ENCODE measurements at regions not wholly inside any gene's neighbourhood (a gene's known extent, or its start where the extent isn't known, plus 50 kb on each side); places are given as distances from the start of the nearest gene placed in this dataset.

- CTCF ChIA-PET = no interaction called here
- TF ChIP-seq, protein P1, sequence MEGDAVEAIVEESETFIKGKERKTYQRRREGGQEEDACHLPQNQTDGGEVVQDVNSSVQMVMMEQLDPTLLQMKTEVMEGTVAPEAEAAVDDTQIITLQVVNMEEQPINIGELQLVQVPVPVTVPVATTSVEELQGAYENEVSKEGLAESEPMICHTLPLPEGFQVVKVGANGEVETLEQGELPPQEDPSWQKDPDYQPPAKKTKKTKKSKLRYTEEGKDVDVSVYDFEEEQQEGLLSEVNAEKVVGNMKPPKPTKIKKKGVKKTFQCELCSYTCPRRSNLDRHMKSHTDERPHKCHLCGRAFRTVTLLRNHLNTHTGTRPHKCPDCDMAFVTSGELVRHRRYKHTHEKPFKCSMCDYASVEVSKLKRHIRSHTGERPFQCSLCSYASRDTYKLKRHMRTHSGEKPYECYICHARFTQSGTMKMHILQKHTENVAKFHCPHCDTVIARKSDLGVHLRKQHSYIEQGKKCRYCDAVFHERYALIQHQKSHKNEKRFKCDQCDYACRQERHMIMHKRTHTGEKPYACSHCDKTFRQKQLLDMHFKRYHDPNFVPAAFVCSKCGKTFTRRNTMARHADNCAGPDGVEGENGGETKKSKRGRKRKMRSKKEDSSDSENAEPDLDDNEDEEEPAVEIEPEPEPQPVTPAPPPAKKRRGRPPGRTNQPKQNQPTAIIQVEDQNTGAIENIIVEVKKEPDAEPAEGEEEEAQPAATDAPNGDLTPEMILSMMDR (IDR thresholded peaks at IDR 0.05; ENCODE audit: insufficient read depth, low read length, missing control alignments) = no peak
- POLR2A ChIA-PET = no interaction called here
- no peak overlapping the region for H3K4me3 ChIP-seq (ENCODE audit: low read depth, low read length)
- no peak for DNase-seq (ENCODE audit: low read depth, low spot score)
Observed at GRCh38 chr3:76661527-76662250, 378.2 kb upstream of the ROBO2 start.

DNA sequence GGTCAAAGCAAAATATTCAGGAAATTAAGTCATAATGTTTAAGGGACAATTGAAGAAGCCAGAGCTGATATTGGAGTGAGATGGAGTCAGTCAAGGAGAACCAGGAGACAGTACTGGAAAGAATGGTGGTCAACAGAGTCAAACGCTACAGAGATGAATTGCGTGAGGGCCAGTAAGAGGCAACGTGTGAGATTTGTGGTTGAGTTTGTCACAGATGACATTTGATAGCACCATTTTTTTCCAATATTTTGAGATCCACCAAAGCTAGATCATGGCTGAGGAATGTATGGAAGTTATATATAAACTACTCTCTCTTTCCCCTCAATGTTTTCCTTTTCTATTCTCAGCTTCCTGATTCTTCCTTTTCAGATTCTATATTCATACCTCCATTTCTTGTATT is 375.1 kb upstream of the ROBO2 start:
- ChIA-PET CTCF (no interaction called here), POLR2A (no interaction called here)
- no peak overlapping the region for H3K4me3 ChIP-seq (ENCODE audit: low read depth, low read length)
- no peak for DNase-seq (ENCODE audit: low read depth, low spot score)
- TF ChIP-seq, protein P1 (IDR thresholded peaks at IDR 0.05; ENCODE audit: insufficient read depth, low read length, missing control alignments) = no peak

DNA sequence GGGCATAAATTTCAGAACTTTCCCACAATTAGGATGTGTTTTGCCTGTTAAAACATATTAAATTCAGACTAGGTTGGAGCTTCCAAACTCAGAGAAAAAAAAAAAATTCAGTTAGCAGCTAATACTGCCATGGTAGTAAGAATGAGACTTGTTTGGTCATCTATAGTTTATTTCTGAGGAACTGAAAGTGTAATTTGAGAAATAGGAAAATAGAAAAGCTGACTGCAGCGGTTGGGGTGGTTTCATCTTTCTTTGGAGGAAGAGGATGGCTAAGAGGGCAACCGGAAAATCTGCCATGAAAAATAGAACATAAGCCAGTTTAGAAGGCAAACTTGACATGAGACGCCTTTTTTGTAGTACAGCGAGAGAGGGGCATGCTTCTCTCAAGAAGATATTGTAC is 371.2 kb upstream of the ROBO2 start:
- POLR2A ChIA-PET = no interaction called here
- no peak overlapping the region for H3K4me3 ChIP-seq (ENCODE audit: low read depth, low read length)
- TF ChIP-seq, protein P1 (IDR thresholded peaks at IDR 0.05; ENCODE audit: insufficient read depth, low read length, missing control alignments) = no peak
- CTCF ChIA-PET = no interaction called here
- no peak for DNase-seq (ENCODE audit: low read depth, low spot score)

GRCh38 chr3:76669322-76669721 is 370.6 kb upstream of the ROBO2 start:
- TF ChIP-seq, protein P1 (IDR thresholded peaks at IDR 0.05; ENCODE audit: insufficient read depth, low read length, missing control alignments) = no peak
- no peak overlapping the region for H3K4me3 ChIP-seq (ENCODE audit: low read depth, low read length)
- ChIA-PET POLR2A (no interaction called here), CTCF (interaction anchor here (0.6 kb wide), 1 partner anchor 183 kb away, joined by 3 read pairs; no protein-coding TSS in a partner anchor)
- no peak for DNase-seq (ENCODE audit: low read depth, low spot score)

- no peak overlapping the region for H3K4me3 ChIP-seq (ENCODE audit: low read depth, low read length)
Observed at GRCh38 chr3:76673171-76673570, 366.7 kb upstream of the ROBO2 start.

DNA sequence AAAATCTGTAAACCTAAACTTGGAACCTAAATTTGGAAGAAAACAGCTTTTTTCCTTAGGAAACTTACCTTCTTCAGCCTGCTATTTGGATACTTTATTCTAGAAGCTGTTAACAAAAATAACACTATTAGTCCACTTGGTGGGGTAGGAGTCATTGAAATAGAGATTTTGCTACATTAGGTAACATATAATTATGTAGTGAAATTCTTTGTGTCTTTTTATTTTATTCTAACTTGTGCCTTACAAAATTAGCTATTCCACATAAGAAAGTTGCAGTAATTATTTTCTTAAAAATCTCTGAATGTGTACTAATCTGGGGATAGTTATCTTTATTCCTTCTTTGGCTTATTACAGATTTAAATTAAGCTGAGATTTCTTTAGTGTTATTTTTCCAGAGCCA is 360.4 kb upstream of the ROBO2 start:
- CTCF ChIA-PET = no interaction called here
- TF ChIP-seq, protein P1 (IDR thresholded peaks at IDR 0.05; ENCODE audit: insufficient read depth, low read length, missing control alignments) = no peak
- H3K4me3 ChIP-seq (ENCODE audit: low read depth, low read length) = no peak overlapping the region
- no peak for DNase-seq (ENCODE audit: low read depth, low spot score)
- POLR2A ChIA-PET = no interaction called here

More at GRCh38 chr3:76673171-76673570, 366.7 kb upstream of the ROBO2 start:
- DNase-seq (ENCODE audit: low read depth, low spot score) = no peak
- ChIA-PET CTCF (no interaction called here), POLR2A (no interaction called here)
- TF ChIP-seq, protein P1 (IDR thresholded peaks at IDR 0.05; ENCODE audit: insufficient read depth, low read length, missing control alignments) = no peak

All from AG04449 (cell line).